HG03066 (cell line): ENCODE measurements at regions not wholly inside any gene's neighbourhood (a gene's known extent, or its start where the extent isn't known, plus 50 kb on each side); places are given as distances from the start of the nearest gene placed in this dataset.

Source experiments
- ATAC-seq: cut with Tn5 transposase; IDR thresholded peaks from one replicate; pipeline ENCODE4 v1.9.1; 2021; ENCODE audit warnings: low read depth; ENCODE audit not compliant: unreplicated experiment

GRCh38 chr2:40886100-40886499 lies 434.2 kb upstream of the SLC8A1 start:
- no peak for ATAC-seq

GRCh38 chr2:40886655-40887054 lies 434.8 kb upstream of the SLC8A1 start:
- no peak for ATAC-seq

DNA sequence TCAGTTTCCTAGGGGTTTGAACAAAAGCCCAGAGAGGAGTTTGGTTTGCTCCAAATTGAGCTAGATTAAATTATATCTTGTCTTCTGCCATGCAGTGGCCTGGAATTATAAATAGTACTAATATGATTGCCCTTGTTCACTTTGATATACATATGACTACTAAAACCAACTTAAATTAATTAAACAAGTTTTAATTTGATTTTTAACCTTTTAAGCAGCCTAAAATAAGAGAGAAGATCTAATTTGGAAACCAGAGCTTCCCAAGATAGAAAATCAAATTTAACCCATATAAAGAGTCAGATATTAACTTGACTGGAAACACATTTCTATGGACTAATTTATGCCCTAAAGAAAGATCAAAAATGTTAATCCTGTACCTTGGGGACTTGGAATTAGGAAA lies 444.5 kb upstream of the SLC8A1 start:
- ATAC-seq = no peak

- ATAC-seq = no peak
Observed at GRCh38 chr2:40914666-40915065, 462.8 kb upstream of the SLC8A1 start.

- no peak for ATAC-seq
Observed at GRCh38 chr2:40915651-40916050, 463.8 kb upstream of the SLC8A1 start.

GRCh38 chr2:40935349-40935748 lies 483.5 kb upstream of the SLC8A1 start:
- ATAC-seq = no peak

DNA sequence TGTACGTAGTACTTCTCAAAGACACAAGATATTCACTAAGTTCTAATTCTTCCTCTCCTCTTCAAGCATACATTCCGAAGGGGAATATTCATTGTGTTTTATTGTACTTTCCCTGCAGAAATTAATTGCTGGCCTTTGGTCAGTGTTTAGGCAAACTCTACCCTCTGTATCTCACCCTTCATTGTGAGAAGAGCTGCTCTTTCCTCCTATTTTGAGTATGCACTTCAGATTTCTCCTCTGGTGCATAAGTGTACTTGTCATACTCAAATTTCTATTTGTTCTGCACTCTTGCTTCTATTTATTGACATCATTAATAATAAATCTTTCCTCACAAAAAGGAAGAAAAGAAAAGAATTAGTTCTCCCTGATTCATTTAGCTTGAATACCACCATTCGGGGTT lies 485.4 kb upstream of the SLC8A1 start:
- no peak for ATAC-seq

DNA sequence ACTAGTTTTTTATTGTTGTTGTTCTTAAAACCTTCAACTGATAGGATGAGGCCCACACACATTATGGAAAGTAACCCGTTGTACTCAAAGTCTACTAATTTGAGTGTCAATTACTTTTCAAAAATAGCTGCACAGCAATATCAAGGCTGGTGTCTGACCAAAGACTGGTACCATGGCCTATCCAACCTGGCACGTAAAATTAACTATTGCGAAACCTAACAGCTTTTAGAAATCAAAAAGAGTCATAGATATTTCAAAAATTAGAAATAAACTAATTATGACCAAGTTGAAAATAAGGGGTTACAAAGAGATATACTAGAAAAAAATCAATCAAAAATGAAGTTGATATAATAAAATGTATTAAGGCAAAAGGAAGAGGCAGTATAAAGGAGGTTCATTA lies 501.5 kb upstream of the SLC8A1 start:
- ATAC-seq = no peak

GRCh38 chr2:40955042-40955441 lies 503.2 kb upstream of the SLC8A1 start:
- no peak for ATAC-seq

DNA sequence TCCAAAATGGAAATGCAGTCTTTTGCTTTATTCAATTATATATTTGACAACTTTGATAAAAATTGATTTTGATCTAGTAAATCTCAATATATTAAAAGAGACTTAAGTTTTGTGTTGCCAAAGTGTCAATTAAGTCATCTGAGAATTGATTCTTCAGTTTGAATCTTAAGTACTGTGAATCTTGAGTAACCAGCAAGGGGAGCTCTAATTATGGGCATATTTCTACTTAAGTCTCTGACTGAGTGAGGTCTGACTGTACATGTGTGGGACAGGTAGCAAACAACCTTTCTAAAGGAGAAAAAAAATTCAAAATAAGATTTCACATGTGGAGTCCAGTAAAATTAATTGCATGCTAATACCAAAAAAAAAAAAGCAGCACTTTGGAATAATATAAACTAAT lies 503.7 kb upstream of the SLC8A1 start:
- ATAC-seq = no peak

- ATAC-seq = no peak
Observed at GRCh38 chr2:40957508-40957907, 505.6 kb upstream of the SLC8A1 start.

DNA sequence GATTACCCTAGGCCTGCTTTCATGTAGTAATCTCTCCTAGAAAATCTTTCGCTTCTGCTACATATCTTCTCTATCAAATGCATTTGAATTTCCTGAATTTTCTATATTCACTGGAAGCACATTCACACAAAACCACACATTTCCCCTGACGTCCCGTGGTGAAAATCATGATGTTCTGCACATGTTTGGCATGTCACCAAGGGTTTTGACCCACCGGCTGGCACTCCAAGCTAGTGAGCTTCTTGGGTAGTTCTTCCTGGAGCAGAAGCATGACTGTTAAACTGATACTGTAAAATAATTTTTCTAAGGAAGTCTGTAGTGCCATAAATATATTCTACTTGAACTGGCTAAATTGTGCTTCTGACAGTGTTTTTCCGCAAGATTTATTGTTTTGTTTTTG lies 510.1 kb upstream of the SLC8A1 start:
- no peak for ATAC-seq

GRCh38 chr2:40964509-40965250 lies 512.8 kb upstream of the SLC8A1 start:
- ATAC-seq = no peak

DNA sequence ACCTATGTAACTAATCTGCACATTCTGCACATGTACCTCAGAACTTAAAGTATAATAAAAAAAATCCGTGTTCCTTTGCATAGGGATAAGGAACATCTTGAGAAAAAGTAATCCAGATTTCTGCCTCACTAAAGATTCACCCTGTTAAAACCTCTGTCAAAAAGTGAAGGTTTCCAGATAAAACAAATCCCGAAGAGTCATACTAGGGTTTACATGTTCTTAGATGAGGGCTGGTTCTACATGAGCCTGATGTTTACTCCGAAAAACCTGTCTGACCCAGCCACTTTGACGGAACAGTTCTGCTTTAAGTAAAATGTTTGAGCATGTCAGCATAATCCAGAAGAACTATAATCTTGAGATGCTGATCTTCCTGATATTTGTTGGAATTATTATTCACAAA lies 515.6 kb upstream of the SLC8A1 start:
- no peak for ATAC-seq

- ATAC-seq = no peak
Observed at GRCh38 chr2:40975151-40975550, 523.3 kb upstream of the SLC8A1 start.

GRCh38 chr2:40997362-40997761 lies 545.5 kb upstream of the SLC8A1 start:
- ATAC-seq = no peak

DNA sequence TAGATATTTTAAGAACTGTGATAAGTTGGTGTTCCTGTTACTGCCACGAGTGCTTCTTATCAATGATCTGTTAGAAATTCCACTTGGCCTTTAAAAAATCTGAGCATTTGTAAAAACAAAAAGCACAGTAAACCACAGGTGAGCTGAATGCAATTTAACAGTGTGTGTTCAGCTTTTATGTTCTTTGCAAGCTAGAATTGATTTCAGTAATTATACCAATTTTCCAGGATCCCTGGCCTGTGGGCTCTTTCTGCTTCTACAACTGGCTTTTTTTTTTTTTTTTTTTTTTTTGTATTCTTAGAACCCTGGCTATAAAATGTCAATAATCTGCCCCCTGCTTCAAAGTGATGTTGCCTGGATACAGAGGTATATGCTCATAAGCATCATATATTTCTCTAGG lies 548.5 kb upstream of the SLC8A1 start:
- ATAC-seq = no peak

GRCh38 chr2:41000906-41001305 lies 549.0 kb upstream of the SLC8A1 start:
- ATAC-seq = no peak

GRCh38 chr2:41004700-41005099 lies 552.8 kb upstream of the SLC8A1 start:
- ATAC-seq = no peak

DNA sequence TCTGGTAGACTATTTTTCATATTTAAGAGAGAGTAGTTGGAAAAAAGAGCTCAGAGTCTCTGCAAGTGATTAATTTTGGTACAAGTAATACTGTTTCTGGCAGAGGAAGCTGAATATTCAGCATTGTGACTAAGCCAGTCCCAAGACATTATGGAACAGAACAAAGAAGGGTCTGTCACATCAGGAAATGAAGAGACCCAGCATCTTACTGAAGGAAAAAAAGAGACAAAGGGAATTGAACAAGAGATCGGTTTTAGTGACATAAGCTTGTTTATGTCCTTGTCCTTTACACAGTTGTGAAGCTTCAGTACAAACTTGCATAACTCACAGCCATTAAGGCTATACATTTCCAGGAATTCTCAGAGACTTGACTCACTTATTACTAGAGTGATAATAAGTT lies 568.5 kb upstream of the SLC8A1 start:
- ATAC-seq = no peak

DNA sequence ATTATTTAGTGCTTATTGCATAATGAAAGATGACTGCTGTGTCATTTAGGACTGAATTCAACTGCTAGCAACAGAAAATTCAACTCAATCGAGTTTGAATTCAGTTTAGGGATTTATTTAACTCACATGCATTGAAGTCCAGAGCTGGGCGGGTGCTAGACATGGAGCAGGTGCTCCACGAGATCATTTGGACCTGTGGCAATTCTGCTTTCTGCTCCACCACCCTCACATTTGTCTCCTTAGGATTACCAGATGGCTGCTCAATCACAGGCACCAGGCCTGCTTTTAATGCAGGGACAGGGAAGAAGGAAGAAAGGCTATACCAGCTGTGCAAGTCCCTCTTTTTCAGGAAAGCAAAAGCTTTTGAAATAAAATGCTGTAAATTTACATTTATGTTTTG lies 572.9 kb upstream of the SLC8A1 start:
- ATAC-seq = no peak

DNA sequence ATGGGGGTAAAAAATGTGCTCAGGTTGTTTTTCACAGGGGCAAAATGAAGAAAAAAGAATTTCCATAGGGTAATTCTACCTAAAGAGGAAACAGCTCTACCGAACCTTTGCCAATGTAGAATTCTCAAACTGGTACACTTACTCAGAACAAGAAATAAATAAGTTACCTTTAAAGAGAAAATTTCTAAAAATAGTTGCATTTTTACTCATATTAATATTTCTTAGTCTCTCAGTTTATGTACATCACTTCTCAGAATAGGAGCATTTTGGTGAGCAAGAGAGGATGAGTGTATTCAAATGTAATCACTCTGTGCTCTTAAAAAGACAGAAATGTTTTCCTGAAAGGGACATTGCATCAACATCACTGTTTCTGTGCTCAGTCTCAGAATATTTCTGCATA lies 574.7 kb upstream of the SLC8A1 start:
- ATAC-seq = peak; percentile 71

- ATAC-seq = no peak
Observed at GRCh38 chr2:41027095-41027494, 575.2 kb upstream of the SLC8A1 start.
